ENCODE measurements at regions not wholly inside any gene's neighbourhood (a gene's known extent, or its start where the extent isn't known, plus 50 kb on each side); places are given as distances from the start of the nearest gene placed in this dataset.

GRCh38 chr19:30154410-30154809 is 212.4 kb downstream of the URI1 start:
- no peak for DNase-seq

GRCh38 chr19:30155381-30156200 is 213.6 kb downstream of the URI1 start:
- DNase-seq = no peak

DNA sequence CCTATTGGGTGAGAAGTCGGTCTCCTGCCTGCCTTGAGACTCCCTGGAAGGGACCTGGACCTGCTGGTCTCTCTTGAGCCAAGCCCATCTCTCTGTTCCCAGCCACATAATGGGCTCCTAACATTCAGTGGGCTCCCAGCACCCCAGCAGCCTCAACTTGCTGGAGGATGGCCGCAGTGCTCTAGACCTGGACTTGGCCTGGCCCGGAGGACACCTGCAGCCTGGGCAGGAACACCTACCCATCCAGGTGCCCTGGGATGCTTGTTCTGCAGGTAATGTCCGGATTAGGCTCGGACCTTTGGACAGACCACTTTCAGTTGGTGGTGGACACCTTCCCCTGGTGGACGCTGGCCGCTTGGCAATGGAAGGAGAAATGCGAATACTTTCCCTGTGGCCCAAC is 214.6 kb downstream of the URI1 start:
- no peak for DNase-seq

DNA sequence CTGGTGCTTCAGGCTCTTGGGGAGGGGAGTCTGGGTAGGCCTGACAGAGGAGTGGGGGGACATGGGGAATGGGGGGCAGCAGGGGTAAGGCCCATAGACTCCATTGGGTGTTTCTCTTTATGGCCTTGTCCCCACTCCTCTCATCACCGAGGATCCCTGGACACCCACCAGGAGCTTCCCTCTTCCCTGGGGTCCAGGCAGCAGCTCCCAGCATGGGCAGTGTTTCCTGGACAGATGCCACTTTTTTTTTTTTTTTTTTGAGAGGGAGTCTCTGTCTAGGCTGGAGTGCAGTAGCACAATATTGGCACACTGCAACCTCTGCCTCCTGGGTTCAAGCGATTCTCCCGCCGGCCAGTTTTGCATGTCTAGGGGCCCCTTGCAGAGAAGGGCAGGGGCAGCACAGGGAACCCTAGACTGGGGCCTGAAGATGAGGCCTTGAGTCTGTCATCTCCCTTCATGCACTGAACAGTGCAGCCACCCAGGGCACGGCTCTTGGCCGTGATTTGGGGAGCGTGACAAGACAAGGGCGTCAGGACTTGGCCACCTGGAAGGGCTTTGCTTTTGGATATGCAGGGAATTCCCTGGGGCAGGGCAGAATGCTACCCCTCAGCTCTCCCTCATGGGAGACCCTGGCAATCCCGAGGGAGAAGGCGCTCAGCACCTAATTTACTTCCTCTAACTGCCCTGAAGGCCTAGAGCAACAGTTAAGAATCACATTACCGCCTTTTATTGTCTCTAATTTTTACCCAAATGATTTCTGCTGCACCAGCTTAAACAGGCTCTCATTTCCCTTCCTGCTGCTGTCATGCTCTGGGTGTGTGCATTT is 213.9 kb upstream of the ZNF536 start:
- DNase-seq = no peak

GRCh38 chr19:30158893-30159245 is 213.3 kb upstream of the ZNF536 start:
- DNase-seq = no peak

GRCh38 chr19:30159636-30160035 is 212.5 kb upstream of the ZNF536 start:
- DNase-seq = no peak

DNA sequence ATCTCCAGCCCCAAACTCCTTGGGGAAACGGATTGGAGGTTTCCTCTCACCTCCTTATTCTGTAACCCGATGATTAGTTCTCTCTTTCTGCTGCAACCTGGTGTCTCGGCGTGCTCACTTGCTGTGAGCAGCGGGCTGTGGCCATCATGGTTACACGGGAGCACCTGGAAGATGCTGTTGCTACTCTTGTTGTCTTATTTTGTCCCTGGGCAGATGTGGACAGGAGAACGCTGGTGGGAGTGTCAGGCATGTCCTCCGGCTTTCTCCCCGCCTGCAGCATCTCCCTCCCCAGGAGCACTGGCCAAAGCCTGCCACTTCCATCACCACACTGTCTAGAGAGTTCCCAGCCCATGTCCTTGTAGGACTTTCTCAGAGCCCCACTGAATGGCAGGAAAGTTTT is 211.8 kb upstream of the ZNF536 start:
- DNase-seq = no peak

DNA sequence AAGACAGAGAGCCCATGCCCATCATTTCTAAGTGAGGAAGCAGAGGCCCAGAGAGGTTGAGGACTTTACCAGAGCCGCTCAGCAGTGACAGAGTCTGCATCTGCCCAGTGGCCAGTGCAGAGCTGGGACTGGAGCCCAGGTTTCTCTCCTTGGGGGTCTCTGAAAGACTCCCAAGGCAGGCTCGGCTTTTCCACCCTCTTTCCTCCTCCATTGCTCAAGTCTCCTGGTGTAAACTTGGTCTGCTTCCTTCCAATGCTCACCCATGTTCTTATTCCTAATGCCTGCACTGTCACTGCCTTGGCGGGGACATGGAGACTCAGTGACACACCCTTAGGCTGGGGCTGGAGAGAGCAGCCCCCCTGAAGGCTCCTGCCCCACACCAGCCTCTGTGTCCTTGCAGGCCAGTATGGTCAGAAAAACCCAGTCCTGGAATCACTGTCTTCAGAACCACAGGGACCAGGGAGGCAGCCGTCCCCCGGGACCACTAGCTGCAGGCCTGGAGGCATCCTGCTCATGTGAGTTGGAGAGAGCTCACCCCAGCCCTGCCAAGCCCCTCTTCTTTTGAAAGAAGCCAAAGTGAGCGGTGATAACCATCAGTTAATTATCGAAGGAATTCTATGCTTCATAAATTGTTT is 211.0 kb upstream of the ZNF536 start:
- no peak for DNase-seq

DNA sequence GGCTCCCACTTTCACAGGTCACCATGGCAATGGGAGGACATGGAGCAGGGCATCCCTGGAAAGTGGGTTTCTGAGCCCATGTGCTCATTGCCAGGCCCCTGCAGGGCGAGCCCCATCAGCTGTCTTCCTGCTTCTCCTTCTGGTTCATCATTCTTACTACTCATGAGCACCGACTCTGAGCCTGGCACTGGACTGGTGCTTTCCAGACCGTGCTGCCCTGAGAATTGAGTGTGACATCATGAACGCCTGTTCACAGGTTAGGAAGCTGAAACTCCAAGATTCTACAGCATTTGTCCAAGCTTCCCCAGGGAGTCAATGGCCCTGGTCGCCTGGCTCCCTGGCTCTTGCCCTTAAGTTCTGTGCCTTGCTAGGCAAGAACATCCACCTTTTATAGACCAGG is 210.4 kb upstream of the ZNF536 start:
- no peak for DNase-seq

GRCh38 chr19:30162718-30163117 is 209.5 kb upstream of the ZNF536 start:
- no peak for DNase-seq

- no peak for DNase-seq
These were observed 208.5 kb upstream of the ZNF536 start for GRCh38 chr19:30163663-30164062.

DNA sequence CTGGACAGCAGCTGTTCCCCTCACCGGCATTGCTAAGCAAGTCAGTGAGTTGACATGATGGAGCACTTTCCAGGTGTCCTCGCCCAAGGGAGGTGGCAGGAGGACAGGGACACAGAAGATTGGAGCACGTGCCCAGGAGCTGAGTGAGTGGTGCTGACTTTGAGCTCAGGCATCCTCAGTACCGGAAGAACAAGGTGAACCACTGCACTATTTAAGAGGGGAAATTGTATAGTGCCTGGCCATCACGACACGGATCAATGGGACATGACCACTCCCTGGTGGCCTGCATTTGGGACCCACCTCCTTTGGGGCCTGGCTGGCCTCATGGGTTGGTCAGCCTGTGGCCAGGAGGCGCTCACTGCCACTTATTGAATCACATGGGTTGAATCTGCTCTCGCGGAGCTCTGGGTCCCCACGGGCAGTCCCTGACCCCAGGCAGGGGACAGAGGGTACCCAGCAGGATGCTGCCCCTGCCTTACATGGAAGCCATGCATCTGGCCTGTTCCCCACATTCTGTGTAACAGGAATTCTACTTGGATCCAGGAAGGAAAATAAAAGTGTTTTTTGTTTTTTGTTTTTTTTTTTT is 206.9 kb upstream of the ZNF536 start:
- no peak for DNase-seq

GRCh38 chr19:30167206-30167868 is 204.8 kb upstream of the ZNF536 start:
- no peak for DNase-seq

GRCh38 chr19:30167976-30168635 is 204.1 kb upstream of the ZNF536 start:
- DNase-seq = no peak

DNA sequence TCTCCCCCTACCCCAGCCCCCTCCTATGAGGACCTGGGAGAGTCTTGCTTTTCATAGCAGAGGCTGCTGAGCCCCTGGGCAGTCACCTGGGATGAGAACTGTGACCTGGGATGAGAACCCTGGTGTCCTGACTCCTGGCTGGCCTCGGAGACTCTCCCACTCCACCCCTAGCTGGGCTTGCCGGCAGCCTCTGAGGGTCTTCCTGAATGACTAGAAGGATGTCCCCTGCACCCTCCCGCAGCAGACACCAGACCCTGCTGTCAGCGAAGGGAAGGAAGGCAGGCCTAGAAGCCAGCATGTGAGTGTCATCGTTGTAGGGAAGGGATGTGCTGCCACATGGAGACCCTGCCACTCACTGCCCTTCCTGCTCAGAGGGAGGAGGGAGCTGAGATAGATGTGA is 203.4 kb upstream of the ZNF536 start:
- DNase-seq = no peak

- DNase-seq = no peak
These were observed 202.8 kb upstream of the ZNF536 start for GRCh38 chr19:30169196-30169900.

DNA sequence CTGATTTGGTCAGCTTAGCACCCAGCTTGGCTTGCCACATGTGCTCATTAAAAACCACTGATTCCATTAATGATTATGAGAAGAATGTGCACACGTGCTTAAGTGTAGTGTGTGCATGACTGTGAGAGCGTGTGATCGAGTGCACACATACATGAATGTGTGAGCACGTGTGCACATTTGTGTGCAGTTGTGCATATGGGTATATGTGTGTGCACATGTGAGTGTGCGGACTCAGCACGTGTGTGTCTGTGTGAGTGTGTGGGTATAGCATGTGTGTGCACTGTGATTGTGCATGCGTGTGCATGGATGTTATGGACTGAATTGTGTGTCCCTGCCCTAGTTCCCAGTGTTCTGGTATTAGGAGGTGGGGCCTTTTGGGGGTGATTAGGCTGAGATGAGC is 202.1 kb upstream of the ZNF536 start:
- DNase-seq = no peak

- no peak for DNase-seq
These were observed 201.6 kb upstream of the ZNF536 start for GRCh38 chr19:30170495-30171137.

GRCh38 chr19:30171138-30171635 is 201.0 kb upstream of the ZNF536 start:
- DNase-seq = no peak

DNA sequence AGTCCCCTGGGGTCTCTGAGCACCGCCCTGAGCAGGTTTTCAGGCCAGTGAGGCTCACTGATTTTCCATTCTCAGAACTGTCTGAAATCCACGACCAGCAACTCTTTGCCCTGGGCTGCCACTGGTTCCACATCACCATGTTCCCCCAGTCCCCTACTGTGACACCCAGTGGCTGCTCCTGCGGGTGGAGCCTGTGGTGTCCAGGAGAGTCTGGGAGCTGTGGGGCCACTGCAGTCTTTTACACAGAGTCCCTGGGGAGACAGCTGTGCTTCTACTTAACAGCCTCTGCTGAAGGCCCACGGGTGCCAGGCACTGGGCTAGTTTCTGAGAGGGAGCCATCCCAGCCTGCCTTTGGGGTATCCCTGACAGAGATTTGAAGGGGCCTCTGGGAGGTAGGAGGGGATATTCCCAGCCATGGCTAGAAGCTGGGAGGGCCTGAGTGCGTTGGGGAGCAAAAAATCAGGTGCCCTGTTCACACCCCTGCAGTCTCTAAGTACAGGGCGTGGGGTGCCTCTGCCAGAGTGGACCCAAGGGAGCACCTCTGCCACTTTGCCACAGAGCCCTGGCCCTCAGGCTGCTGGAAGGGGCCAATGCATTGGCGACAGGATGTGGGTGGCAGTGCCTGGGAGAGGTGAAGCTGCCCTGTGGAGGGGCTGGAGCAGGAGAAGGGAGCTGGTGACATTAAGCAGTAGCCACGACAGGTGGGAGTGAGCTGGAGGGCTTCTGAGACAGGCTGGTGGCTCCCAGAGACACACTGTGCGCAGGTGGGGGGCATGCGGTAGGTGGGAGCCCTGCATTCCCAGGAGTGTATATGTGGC is 200.2 kb upstream of the ZNF536 start:
- no peak for DNase-seq

All from dermis blood vessel endothelial cell (primary cell).